ENCODE measurements at regions not wholly inside any gene's neighbourhood (a gene's known extent, or its start where the extent isn't known, plus 50 kb on each side); places are given as distances from the start of the nearest gene placed in this dataset.
A peak's percentile ranks its signal among the peaks of the same experiment; 100 is the strongest.

- DNase-seq = no peak
- no peaks in the 10 kb centered on the region for H3K9me3 ChIP-seq
- no peaks in the 10 kb centered on the region for H3K36me3 ChIP-seq
- peaks cover 0 to 6% (median 0%) of the 10 kb centered on the region in 6 donors for H3K4me1 ChIP-seq
- no peak overlapping the region for H3K4me3 ChIP-seq
- 73 to 88% (median 81%) methylated on average over 1 of the region's 1 CpG for WGBS, 5 donors
- intact Hi-C loops (cut with DNase I; ENCODE audit: low total_unique reads) = loop anchor here (2.0 kb wide), 1 partner anchor 315 kb away; no protein-coding TSS in a partner anchor
- no peak overlapping the region for H3K27ac ChIP-seq
- TF ChIP-seq, protein P1, sequence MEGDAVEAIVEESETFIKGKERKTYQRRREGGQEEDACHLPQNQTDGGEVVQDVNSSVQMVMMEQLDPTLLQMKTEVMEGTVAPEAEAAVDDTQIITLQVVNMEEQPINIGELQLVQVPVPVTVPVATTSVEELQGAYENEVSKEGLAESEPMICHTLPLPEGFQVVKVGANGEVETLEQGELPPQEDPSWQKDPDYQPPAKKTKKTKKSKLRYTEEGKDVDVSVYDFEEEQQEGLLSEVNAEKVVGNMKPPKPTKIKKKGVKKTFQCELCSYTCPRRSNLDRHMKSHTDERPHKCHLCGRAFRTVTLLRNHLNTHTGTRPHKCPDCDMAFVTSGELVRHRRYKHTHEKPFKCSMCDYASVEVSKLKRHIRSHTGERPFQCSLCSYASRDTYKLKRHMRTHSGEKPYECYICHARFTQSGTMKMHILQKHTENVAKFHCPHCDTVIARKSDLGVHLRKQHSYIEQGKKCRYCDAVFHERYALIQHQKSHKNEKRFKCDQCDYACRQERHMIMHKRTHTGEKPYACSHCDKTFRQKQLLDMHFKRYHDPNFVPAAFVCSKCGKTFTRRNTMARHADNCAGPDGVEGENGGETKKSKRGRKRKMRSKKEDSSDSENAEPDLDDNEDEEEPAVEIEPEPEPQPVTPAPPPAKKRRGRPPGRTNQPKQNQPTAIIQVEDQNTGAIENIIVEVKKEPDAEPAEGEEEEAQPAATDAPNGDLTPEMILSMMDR (IDR thresholded peaks at IDR 0.05 in 8 of 11, conservative IDR thresholded peaks at IDR 0.05 in 3 of 11) = peak in 2 of 11 experiments; percentile 12 to 21
- no peak for TF ChIP-seq POLR2AphosphoS5 (IDR thresholded peaks at IDR 0.05)
- H3K27me3 ChIP-seq (replicated peaks in 1 of 7) = peaks cover 0 to 9% (median 0%) of the 10 kb centered on the region in 7 donors
Measured at GRCh38 chr14:59127437-59127732, 61.1 kb upstream of the DAAM1 start.

DNA sequence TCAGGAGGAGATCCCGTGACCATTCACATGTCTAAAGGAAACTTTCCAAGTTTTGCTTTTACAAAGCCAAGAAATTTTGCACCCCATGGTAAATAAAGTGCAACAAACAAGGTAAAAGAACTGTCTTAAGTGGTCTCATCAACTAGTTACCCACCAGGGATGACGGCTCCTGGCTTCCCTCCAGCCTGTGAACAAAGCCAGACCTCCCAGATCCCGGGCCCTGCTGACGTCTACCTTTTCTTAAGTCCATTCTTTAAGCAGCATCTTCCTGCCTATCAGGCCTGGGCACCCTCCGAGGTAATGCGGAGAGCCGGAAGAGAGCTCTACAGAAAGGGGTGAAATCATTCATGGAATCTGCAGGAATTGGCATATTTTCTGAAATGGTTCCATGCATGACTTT is 58.0 kb upstream of the DAAM1 start:
- intact Hi-C loops (cut with DNase I; ENCODE audit: low total_unique reads) = no loop called here
- H3K9me3 ChIP-seq = no peaks in the 10 kb centered on the region
- H3K4me3 ChIP-seq = peak overlapping the region in 1 of 8 donors; percentile 34
- DNase-seq = no peak
- TF ChIP-seq POLR2AphosphoS5 (IDR thresholded peaks at IDR 0.05) = no peak
- TF ChIP-seq, protein P1 (IDR thresholded peaks at IDR 0.05 in 8 of 11, conservative IDR thresholded peaks at IDR 0.05 in 3 of 11) = no peak
- no peak for TF ChIP-seq POLR2A (IDR thresholded peaks at IDR 0.05)
- peaks cover 0 to 9% (median 0%) of the 10 kb centered on the region in 7 donors for H3K27me3 ChIP-seq (replicated peaks in 1 of 7)
- H3K4me1 ChIP-seq = peaks cover 0 to 6% (median 0%) of the 10 kb centered on the region in 6 donors
- no peak overlapping the region for H3K27ac ChIP-seq
- no peaks in the 10 kb centered on the region for H3K36me3 ChIP-seq
- 68 to 74% (median 70%) methylated on average over 7 of the region's 7 CpGs for WGBS, 5 donors

GRCh38 chr14:59131938-59132795 is 56.3 kb upstream of the DAAM1 start:
- intact Hi-C loops (cut with DNase I; ENCODE audit: low total_unique reads) = no loop called here
- WGBS, 5 donors = 70 to 88% (median 81%) methylated on average over 5 of the region's 5 CpGs
- TF ChIP-seq, protein P1 (IDR thresholded peaks at IDR 0.05 in 8 of 11, conservative IDR thresholded peaks at IDR 0.05 in 3 of 11) = no peak

GRCh38 chr14:59132796-59133494 is 55.5 kb upstream of the DAAM1 start:
- TF ChIP-seq POLR2A (IDR thresholded peaks at IDR 0.05) (no peak), POLR2AphosphoS5 (IDR thresholded peaks at IDR 0.05) (no peak)
- TF ChIP-seq, protein P1 (IDR thresholded peaks at IDR 0.05 in 8 of 11, conservative IDR thresholded peaks at IDR 0.05 in 3 of 11) = no peak
- WGBS, 5 donors = 66 to 85% (median 80%) methylated on average over 3 of the region's 3 CpGs
- no peak for DNase-seq

More at GRCh38 chr14:59131938-59132795, 56.3 kb upstream of the DAAM1 start:
- Histone ChIP-seq H3K27ac (no peak overlapping the region), H3K4me1 (peaks cover 0 to 6% (median 0%) of the 10 kb centered on the region in 6 donors), H3K9me3 (no peaks in the 10 kb centered on the region), H3K4me3 (no peak overlapping the region), H3K27me3 (replicated peaks in 1 of 7) (peaks cover 0 to 9% (median 0%) of the 10 kb centered on the region in 7 donors), H3K36me3 (no peaks in the 10 kb centered on the region)
- DNase-seq = no peak

More at GRCh38 chr14:59132796-59133494, 55.5 kb upstream of the DAAM1 start:
- Histone ChIP-seq H3K9me3 (no peaks in the 10 kb centered on the region), H3K27me3 (replicated peaks in 1 of 7) (peaks cover 0 to 9% (median 0%) of the 10 kb centered on the region in 7 donors), H3K4me3 (no peak overlapping the region), H3K36me3 (no peaks in the 10 kb centered on the region), H3K4me1 (peaks cover 0 to 6% (median 0%) of the 10 kb centered on the region in 6 donors), H3K27ac (no peak overlapping the region)
- intact Hi-C loops (cut with DNase I; ENCODE audit: low total_unique reads) = no loop called here
